ENCODE measurements at regions not wholly inside any gene's neighbourhood (a gene's known extent, or its start where the extent isn't known, plus 50 kb on each side); places are given as distances from the start of the nearest gene placed in this dataset.
A peak's percentile ranks its signal among the peaks of the same experiment; 100 is the strongest.

DNA sequence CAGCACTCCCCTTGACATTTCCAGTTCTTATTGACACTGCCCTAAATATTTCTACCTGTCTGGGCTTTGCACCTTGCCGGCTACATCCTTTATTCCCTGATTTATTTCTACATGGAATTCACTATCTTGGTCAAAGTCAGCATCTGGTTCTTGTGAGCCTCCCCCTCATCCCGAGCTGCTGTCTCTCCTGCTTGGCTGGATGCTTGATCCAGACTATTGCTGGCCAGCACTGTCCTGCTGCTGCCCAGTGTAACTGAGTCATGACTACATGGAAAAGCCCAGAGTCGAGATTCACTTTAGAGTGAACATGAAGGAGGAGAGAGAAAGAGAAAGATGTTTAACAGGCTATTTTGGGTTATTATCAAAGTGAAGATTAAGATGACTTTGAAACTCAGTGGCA, 142.2 kb downstream of the OPN5 start:
- DNase-seq: no peak

DNA sequence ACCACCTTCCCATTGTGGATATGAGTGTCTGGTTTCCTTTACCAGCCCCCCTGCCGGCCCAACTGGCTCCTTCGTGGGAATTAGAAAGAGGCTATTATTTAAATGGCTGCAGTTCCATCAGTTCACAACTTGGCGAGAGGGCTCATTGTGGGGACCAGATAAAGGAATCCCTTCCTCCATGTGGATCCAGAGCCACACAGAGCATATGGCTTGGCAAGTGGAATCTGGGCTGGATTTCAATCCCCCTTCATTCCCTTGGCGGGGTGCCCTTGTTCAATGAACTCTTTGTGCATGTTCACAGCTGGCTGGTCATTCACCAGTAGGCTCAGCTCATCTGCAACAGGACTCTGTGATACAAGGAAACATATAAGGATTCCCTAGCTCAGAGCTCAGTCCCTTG, 140.6 kb downstream of the OPN5 start:
- DNase-seq: peak; percentile 39

DNA sequence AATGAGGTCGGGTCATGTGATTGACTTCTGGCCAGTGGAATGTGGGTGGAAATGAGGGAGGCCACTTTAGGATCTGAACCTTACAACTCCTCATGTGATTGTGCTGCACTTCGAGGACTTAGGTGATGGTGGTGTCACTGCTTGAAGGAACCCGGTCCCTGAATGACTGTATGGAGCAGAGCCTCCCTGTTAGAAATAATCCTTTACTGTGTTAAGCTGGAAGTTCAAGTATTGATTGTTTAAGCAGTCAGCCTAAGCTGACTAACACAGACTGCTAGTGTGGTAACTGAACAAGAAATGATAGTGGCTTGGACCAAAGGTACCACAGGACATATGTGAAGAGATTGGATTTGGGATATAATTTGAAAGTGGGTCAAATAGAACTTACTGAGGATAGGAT, 138.0 kb downstream of the OPN5 start:
- DNase-seq: no peak

DNA sequence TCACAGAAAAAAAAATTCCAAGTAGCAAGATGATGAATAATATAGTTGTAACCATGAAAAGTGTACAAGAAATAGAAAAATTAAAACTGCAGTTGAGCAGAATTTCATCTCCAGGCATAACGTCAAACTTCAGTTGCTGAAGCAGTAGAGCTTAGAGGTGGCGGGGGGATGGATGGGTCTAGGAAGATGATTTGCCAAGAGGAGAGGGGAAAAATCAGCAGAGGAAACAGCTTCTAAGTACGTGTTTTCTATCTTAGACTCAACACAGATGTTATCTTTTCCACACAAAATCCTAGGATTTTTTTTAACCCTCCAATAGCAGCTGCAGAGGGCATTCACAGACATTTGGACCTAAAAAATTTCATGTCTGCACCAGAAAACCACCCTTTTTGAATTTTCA, 136.0 kb downstream of the OPN5 start:
- no peak for DNase-seq

DNA sequence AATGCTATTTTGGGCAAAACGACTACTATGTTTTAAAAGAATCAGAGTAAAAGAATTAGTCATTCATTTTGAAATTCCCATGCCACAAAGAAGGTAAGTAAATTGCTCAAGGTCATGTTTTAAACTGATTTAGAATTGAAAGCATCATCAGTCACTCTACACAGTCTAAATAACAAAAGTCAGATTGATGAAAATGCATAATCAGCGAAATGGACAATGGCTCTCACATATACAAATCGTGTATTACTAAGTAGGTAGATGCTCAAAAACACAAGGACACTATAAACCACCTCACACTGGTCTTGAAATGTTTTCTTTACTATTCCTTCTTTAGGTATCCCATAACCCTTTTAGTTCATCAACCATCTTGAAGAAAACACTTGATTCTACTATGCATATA, 135.4 kb downstream of the OPN5 start:
- DNase-seq: no peak

DNA sequence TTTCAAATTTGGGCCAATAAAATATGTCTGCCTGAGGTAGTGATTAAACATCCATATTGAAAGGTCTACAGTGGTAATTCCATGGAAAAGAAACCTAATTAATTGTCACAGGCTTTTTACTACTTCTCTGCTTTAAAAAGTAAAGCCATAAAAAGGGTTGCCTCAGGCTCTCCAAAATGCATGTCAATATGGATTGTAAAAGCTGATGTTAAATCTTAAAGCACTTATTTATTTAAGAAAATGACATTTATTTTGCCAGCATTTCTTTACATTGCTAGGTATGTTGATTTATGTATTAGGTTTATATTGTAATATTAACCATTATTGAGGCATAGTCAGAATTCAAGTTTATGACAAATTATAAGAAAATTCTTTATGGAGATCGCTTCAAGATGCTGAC, 133.2 kb downstream of the OPN5 start:
- no peak for DNase-seq

- no peak for DNase-seq
These were observed 126.4 kb downstream of the OPN5 start for GRCh38 chr6:47908271-47908670.

- no peak for DNase-seq
These were observed 123.9 kb downstream of the OPN5 start for GRCh38 chr6:47905717-47906116.

GRCh38 chr6:47897247-47897646, 115.4 kb downstream of the OPN5 start:
- DNase-seq: no peak

- DNase-seq: no peak
These were observed 108.6 kb downstream of the OPN5 start for GRCh38 chr6:47890326-47890875.

GRCh38 chr6:47879015-47879414, 97.2 kb downstream of the OPN5 start:
- DNase-seq: no peak

Data from NCI-H1105 (cell line).